H9 (cell line): ENCODE measurements at regions not wholly inside any gene's neighbourhood (a gene's known extent, or its start where the extent isn't known, plus 50 kb on each side); places are given as distances from the start of the nearest gene placed in this dataset.
A peak's percentile ranks its signal among the peaks of the same experiment; 100 is the strongest.

Experiments
- DNase-seq: peaks from one replicate; pipeline ENCODE4 v3.0.0-alpha.2; 2017
- H2AFZ ChIP-seq: one replicate; pipeline ENCODE4 v1.6.1; 2013; ENCODE audit warnings: mild to moderate bottlenecking, low read length, control low read depth, moderate library complexity
- H2AK5ac ChIP-seq: 2 replicates; pipeline ENCODE4 v1.6.1; 2013; ENCODE audit warnings: low read length, control low read depth, mixed read lengths; ENCODE audit not compliant: insufficient read length
- H2BK120ac ChIP-seq: one replicate; pipeline ENCODE4 v1.6.1; 2013; ENCODE audit warnings: low read depth, mild to moderate bottlenecking, low read length, control low read depth, inconsistent platforms; ENCODE audit not compliant: poor library complexity, severe bottlenecking
- H2BK12ac ChIP-seq: 2 replicates; pipeline ENCODE4 v1.6.1; 2013; ENCODE audit warnings: low read length, control low read depth, mixed read lengths, low read depth; ENCODE audit not compliant: insufficient read length
- H2BK15ac ChIP-seq: 2 replicates; pipeline ENCODE4 v1.6.1; 2013; ENCODE audit warnings: low read depth, low read length, control low read depth
- H2BK20ac ChIP-seq: one replicate; pipeline ENCODE4 v1.6.1; 2013; ENCODE audit warnings: low read depth, mild to moderate bottlenecking, low read length, control low read depth, inconsistent platforms; ENCODE audit not compliant: poor library complexity, severe bottlenecking
- H2BK5ac ChIP-seq: 2 replicates; pipeline ENCODE4 v1.6.1; 2013; ENCODE audit warnings: low read length, control low read depth, mixed read lengths; ENCODE audit not compliant: insufficient read length
- H3K14ac ChIP-seq: 2 replicates; pipeline ENCODE4 v1.6.1; 2013; ENCODE audit warnings: low read length, control low read depth; ENCODE audit not compliant: insufficient read depth
- H3K18ac ChIP-seq: 2 replicates; pipeline ENCODE4 v1.6.1; 2013; ENCODE audit warnings: low read depth, mild to moderate bottlenecking, mixed read lengths, low read length, control low read depth; ENCODE audit not compliant: insufficient read length
- H3K23ac ChIP-seq: 2 replicates; pipeline ENCODE4 v1.6.1; 2013; ENCODE audit warnings: low read length, control low read depth, mixed read lengths, low read depth; ENCODE audit not compliant: insufficient read length
- H3K23me2 ChIP-seq: 2 replicates; pipeline ENCODE4 v1.6.1; 2013; ENCODE audit warnings: low read depth, mild to moderate bottlenecking, mixed read lengths, low read length, control low read depth; ENCODE audit not compliant: insufficient read length, poor library complexity, severe bottlenecking
- H3K27ac ChIP-seq: 2 replicates; pipeline ENCODE4 v1.5.1; 2013; ENCODE audit warnings: low read length, control low read depth, mixed read lengths, low read depth; ENCODE audit not compliant: insufficient read length
- H3K27me3 ChIP-seq: 2 replicates; pipeline ENCODE4 v1.6.1; 2013; ENCODE audit warnings: low read length, control low read depth, inconsistent platforms; ENCODE audit not compliant: insufficient read depth
- H3K4ac ChIP-seq: 2 replicates; pipeline ENCODE4 v1.6.1; 2013; ENCODE audit warnings: low read depth, mild to moderate bottlenecking, control low read depth, inconsistent platforms, low read length, moderate library complexity
- H3K4me1 ChIP-seq: 2 replicates; pipeline ENCODE4 v1.6.1; 2013; ENCODE audit warnings: low read length, control low read depth, inconsistent platforms; ENCODE audit not compliant: insufficient read depth
- H3K4me2 ChIP-seq: 2 replicates; pipeline ENCODE4 v1.6.1; 2013; ENCODE audit warnings: low read length, control low read depth, mixed read lengths; ENCODE audit not compliant: insufficient read length, insufficient read depth
- H3K56ac ChIP-seq: 2 replicates; pipeline ENCODE4 v1.6.1; 2013; ENCODE audit warnings: low read depth, mild to moderate bottlenecking, mixed read lengths, low read length, control low read depth; ENCODE audit not compliant: insufficient read length
- H3K79me1 ChIP-seq: 2 replicates; pipeline ENCODE4 v1.6.1; 2013; ENCODE audit warnings: low read depth, mild to moderate bottlenecking, moderate library complexity, low read length, control low read depth, inconsistent platforms; ENCODE audit not compliant: insufficient read depth, poor library complexity, severe bottlenecking
- H3K79me2 ChIP-seq: 2 replicates; pipeline ENCODE4 v1.6.1; 2013; ENCODE audit warnings: low read length, control low read depth, inconsistent platforms; ENCODE audit not compliant: insufficient read depth
- H3K9ac ChIP-seq: 2 replicates; pipeline ENCODE4 v1.6.1; 2013; ENCODE audit warnings: low read length, control low read depth, mixed read lengths; ENCODE audit not compliant: insufficient read length; ENCODE audit errors: extremely low read depth
- H3K9me3 ChIP-seq: one replicate; pipeline ENCODE4 v1.6.1; 2013; ENCODE audit warnings: low read depth, low read length, inconsistent platforms; ENCODE audit not compliant: control insufficient read depth
- H3T11ph ChIP-seq: one replicate; pipeline ENCODE4 v1.6.1; 2013; ENCODE audit warnings: mild to moderate bottlenecking, low read length, control low read depth, inconsistent platforms
- H4K20me1 ChIP-seq: one replicate; pipeline ENCODE4 v1.6.1; 2013; ENCODE audit not compliant: control insufficient read depth, insufficient read length, insufficient read depth
- H4K5ac ChIP-seq: 2 replicates; pipeline ENCODE4 v1.6.1; 2013; ENCODE audit warnings: low read depth, mild to moderate bottlenecking, mixed read lengths, low read length, control low read depth; ENCODE audit not compliant: insufficient read length
- H4K8ac ChIP-seq: replicated peaks from 2 replicates; pipeline ENCODE4 v1.6.1; 2013; ENCODE audit warnings: low read length, control low read depth, mixed read lengths, low read depth; ENCODE audit not compliant: insufficient read length
- H4K91ac ChIP-seq: 2 replicates; pipeline ENCODE4 v1.6.1; 2013; ENCODE audit warnings: low read depth, mild to moderate bottlenecking, moderate library complexity, mixed read lengths, low read length, control low read depth; ENCODE audit not compliant: insufficient read length
- H3K27ac Mint-ChIP-seq, 3 experiments: 2 replicates in 2 of 3; 3 replicates in 1 of 3; pipeline ENCODE4 v1.8.0; 2020 to 2021; ENCODE audit warnings: mixed read lengths in 3 of 3, mild to moderate bottlenecking in 1 of 3, moderate library complexity in 1 of 3
- H3K27me3 Mint-ChIP-seq: 2 replicates; pipeline ENCODE4 v1.8.0; 2021; ENCODE audit warnings: low read depth, mild to moderate bottlenecking, moderate library complexity, mixed read lengths
- H3K36me3 Mint-ChIP-seq, 3 experiments: 2 replicates in 2 of 3; 3 replicates in 1 of 3; pipeline ENCODE4 v1.8.0; 2020 to 2021; ENCODE audit warnings: low read depth in 3 of 3, mixed read lengths in 3 of 3; ENCODE audit not compliant: insufficient read depth in 1 of 3
- H3K4me1 Mint-ChIP-seq, 2 experiments: 2 replicates each; pipeline ENCODE4 v1.8.0; 2020; ENCODE audit warnings: mixed read lengths in 2 of 2
- H3K4me3 Mint-ChIP-seq, 2 experiments: 2 replicates in 1 of 2; 3 replicates in 1 of 2; pipeline ENCODE4 v1.8.0; 2020 to 2021; ENCODE audit warnings: mild to moderate bottlenecking in 2 of 2, mixed read lengths in 2 of 2, moderate library complexity in 1 of 2
- H3K9me3 Mint-ChIP-seq, 2 experiments: 2 replicates in 1 of 2; 3 replicates in 1 of 2; pipeline ENCODE4 v1.8.0; 2020; ENCODE audit warnings: mild to moderate bottlenecking in 2 of 2, mixed read lengths in 2 of 2, moderate library complexity in 1 of 2
- WGBS: extraction: QIAGEN DNeasy Blood & Tissue Kit; methylation state at CpG from one replicate; pipeline ENCODE4 v1.1.7; 2013; ENCODE audit warnings: missing lambda C conversion rate, low lambda C conversion rate, mixed read lengths; ENCODE audit not compliant: insufficient read length; ENCODE audit errors: extremely low coverage; 5-methylcytosine and 5-hydroxymethylcytosine counted together
- TF ChIP-seq, protein P1 (sequence below): fragments of 200-600 bp; sonication (generic); conservative IDR thresholded peaks from 3 replicates; pipeline ENCODE4 v1.8.0; 2021; ENCODE audit warnings: antibody characterized with exemption, mild to moderate bottlenecking

DNA sequence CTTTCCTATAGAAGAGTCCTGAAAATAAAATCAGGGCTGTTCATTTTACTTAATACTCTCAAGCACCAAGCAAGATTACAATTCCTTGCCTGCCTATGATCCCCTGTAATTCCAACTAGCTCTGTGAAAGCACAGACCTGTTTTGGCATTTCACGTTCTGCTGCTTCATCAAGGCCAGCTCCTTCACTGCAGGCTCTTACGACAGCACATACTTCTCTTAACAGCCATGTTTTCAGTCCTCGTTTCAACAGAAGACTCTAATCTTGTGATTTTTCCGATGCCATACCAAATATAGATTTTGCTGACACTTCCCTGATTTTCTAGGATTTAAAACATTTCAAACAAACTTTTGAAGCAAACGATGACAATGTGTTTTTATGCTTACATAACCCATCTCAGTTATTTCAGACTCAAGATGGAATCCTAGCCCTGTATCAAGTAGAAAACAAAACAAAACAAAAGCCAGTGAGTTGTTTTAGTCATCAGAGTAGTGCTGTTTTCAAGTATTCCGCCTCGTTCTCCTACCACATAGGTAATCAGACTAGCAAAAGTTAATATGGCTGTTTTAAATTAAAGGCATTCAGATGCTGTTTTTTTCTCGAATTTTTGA is 616.5 kb upstream of the CITED2 start:
- Mint-ChIP-seq H3K9me3 (peaks cover 9 to 10% of the 10 kb centered on the region in 2 experiments; a peak in 4 of 5 replicates), H3K27ac (peak overlapping the region in 1 of 3 experiments; percentile 49; a peak in 2 of 7 replicates), H3K4me3 (no peak overlapping the region), H3K36me3 (peaks cover 0 to 16% (median 6%) of the 10 kb centered on the region in 3 experiments; a peak in 3 of 7 replicates), H3K4me1 (peaks cover 8 to 9% of the 10 kb centered on the region in 2 experiments), H3K27me3 (no peaks in the 10 kb centered on the region)
- Histone ChIP-seq H3K23me2 (no peaks in the 10 kb centered on the region), H3K4ac (no peak overlapping the region), H2BK12ac (no peak overlapping the region), H3K27ac (no peak overlapping the region), H4K8ac (no peak overlapping the region), H2BK120ac (no peak overlapping the region), H2AFZ (peak overlapping the region; percentile 82), H3K4me1 (no peaks in the 10 kb centered on the region), H4K5ac (no peak overlapping the region), H3K4me2 (no peak overlapping the region), H3K79me1 (no peaks in the 10 kb centered on the region), H4K20me1 (no peaks in the 10 kb centered on the region), H3K14ac (no peak overlapping the region; the same call in 1 of the 2 replicates), H3K9ac (no peak overlapping the region), H3K23ac (no peak overlapping the region), H3K56ac (no peak overlapping the region), H2BK5ac (no peak overlapping the region), H3K18ac (no peak overlapping the region), H2BK15ac (no peak overlapping the region), H2BK20ac (no peak overlapping the region), H2AK5ac (no peak overlapping the region), H3K9me3 (no peaks in the 10 kb centered on the region), H3T11ph (no peak overlapping the region), H3K79me2 (no peaks in the 10 kb centered on the region), H3K27me3 (no peaks in the 10 kb centered on the region), H4K91ac (no peak overlapping the region)
- TF ChIP-seq, protein P1, sequence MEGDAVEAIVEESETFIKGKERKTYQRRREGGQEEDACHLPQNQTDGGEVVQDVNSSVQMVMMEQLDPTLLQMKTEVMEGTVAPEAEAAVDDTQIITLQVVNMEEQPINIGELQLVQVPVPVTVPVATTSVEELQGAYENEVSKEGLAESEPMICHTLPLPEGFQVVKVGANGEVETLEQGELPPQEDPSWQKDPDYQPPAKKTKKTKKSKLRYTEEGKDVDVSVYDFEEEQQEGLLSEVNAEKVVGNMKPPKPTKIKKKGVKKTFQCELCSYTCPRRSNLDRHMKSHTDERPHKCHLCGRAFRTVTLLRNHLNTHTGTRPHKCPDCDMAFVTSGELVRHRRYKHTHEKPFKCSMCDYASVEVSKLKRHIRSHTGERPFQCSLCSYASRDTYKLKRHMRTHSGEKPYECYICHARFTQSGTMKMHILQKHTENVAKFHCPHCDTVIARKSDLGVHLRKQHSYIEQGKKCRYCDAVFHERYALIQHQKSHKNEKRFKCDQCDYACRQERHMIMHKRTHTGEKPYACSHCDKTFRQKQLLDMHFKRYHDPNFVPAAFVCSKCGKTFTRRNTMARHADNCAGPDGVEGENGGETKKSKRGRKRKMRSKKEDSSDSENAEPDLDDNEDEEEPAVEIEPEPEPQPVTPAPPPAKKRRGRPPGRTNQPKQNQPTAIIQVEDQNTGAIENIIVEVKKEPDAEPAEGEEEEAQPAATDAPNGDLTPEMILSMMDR = no peak
- DNase-seq = no peak
- WGBS = no CpG with 5 or more reads among the region's 8 CpGs
